ENCODE measurements at regions not wholly inside any gene's neighbourhood (a gene's known extent, or its start where the extent isn't known, plus 50 kb on each side); places are given as distances from the start of the nearest gene placed in this dataset.

DNA sequence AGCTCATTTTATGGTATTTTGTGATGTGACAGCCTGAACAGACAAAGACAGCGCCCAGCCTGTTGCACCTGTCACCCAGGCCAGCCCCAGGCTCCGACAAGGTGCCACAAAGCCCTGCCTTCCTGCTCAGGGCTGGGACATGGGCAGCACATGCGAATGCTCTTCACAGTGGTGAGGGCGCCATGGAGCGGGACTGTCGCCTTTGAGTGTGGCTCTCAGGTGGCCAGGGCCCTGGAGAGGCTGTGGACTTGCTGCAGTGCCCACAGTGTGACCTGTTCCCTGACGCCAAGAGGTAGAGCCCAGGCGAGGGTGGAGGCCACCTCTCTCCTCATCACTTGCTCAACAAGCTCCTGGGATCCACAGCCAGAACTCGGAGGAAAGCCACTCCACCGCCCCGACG, 346.3 kb downstream of the SHANK2 start:
- no peak for FAIRE-seq
- H3K4me1 ChIP-seq (ENCODE audit: insufficient read depth, low read length): no peaks in the 10 kb centered on the region
- no peak for DNase-seq (ENCODE audit: low read depth)
- H3K36me3 Mint-ChIP-seq (ENCODE audit: low read depth, unreplicated experiment): peaks cover 5% of the 10 kb centered on the region
- H3K27ac ChIP-seq (ENCODE audit: low read depth, low read length): no peak overlapping the region
- H3K36me3 ChIP-seq (ENCODE audit: insufficient read depth, low read length): no peaks in the 10 kb centered on the region
- peaks cover 3% of the 10 kb centered on the region for H3K9me3 ChIP-seq (ENCODE audit: insufficient read depth, low read depth, low read length)
- H3K9ac ChIP-seq (ENCODE audit: low read length): no peak overlapping the region
- H3K4me1 Mint-ChIP-seq (ENCODE audit: low read depth, unreplicated experiment): no peaks in the 10 kb centered on the region
- TF ChIP-seq, protein P1, sequence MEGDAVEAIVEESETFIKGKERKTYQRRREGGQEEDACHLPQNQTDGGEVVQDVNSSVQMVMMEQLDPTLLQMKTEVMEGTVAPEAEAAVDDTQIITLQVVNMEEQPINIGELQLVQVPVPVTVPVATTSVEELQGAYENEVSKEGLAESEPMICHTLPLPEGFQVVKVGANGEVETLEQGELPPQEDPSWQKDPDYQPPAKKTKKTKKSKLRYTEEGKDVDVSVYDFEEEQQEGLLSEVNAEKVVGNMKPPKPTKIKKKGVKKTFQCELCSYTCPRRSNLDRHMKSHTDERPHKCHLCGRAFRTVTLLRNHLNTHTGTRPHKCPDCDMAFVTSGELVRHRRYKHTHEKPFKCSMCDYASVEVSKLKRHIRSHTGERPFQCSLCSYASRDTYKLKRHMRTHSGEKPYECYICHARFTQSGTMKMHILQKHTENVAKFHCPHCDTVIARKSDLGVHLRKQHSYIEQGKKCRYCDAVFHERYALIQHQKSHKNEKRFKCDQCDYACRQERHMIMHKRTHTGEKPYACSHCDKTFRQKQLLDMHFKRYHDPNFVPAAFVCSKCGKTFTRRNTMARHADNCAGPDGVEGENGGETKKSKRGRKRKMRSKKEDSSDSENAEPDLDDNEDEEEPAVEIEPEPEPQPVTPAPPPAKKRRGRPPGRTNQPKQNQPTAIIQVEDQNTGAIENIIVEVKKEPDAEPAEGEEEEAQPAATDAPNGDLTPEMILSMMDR (IDR thresholded peaks at IDR 0.05; ENCODE audit: insufficient read depth, low read depth, low read length): no peak
- TF ChIP-seq EZH2 (IDR thresholded peaks at IDR 0.05; ENCODE audit: insufficient read depth, low read length): no peak
- H3K4me2 ChIP-seq (ENCODE audit: low read length): no peak overlapping the region
- no peak overlapping the region for H2AFZ ChIP-seq (ENCODE audit: low read depth, low read length)
- H3K27me3 ChIP-seq (ENCODE audit: insufficient read depth, low read length): no peaks in the 10 kb centered on the region
- no peaks in the 10 kb centered on the region for H4K20me1 ChIP-seq (ENCODE audit: insufficient read depth, low read length)
- no peaks in the 10 kb centered on the region for H3K79me2 ChIP-seq (ENCODE audit: insufficient read depth, low read length)
- H3K4me3 Mint-ChIP-seq (ENCODE audit: unreplicated experiment): no peak overlapping the region
- peaks cover 2% of the 10 kb centered on the region for H3K27me3 Mint-ChIP-seq (ENCODE audit: low read depth, unreplicated experiment)
- H3K9me3 Mint-ChIP-seq (ENCODE audit: unreplicated experiment): peaks cover 3% of the 10 kb centered on the region
- H3K4me3 ChIP-seq (ENCODE audit: insufficient read depth, low read depth, low read length): no peak overlapping the region
- H3K27ac Mint-ChIP-seq (ENCODE audit: unreplicated experiment): no peak overlapping the region

DNA sequence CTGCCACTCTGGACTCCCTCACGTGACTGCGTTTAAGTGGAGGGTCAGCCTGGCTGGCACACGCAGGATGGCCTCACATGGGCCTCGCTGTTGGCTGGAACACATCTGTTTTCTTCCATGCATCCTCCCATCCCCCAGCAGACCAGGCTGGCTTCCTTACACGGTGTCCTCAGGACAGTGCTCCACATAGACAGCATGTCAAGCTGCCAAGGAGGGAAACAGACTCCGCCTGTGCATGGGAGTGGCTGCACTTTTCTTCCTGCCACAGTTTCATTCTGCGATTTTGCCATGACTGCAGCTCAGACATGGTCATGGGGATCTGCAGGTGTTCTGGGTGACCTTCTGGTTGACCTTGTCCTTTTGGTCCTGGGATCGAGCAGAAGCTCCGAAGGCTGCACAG, 344.2 kb downstream of the SHANK2 start:
- no peak for FAIRE-seq
- peaks cover 3% of the 10 kb centered on the region for H3K9me3 Mint-ChIP-seq (ENCODE audit: unreplicated experiment)
- DNase-seq (ENCODE audit: low read depth): no peak
- no peaks in the 10 kb centered on the region for H3K4me1 ChIP-seq (ENCODE audit: insufficient read depth, low read length)
- H3K9ac ChIP-seq (ENCODE audit: low read length): no peak overlapping the region
- H3K36me3 Mint-ChIP-seq (ENCODE audit: low read depth, unreplicated experiment): peaks cover 5% of the 10 kb centered on the region
- H3K27ac ChIP-seq (ENCODE audit: low read depth, low read length): no peak overlapping the region
- no peaks in the 10 kb centered on the region for H4K20me1 ChIP-seq (ENCODE audit: insufficient read depth, low read length)
- H3K4me3 ChIP-seq (ENCODE audit: insufficient read depth, low read depth, low read length): no peak overlapping the region
- H3K4me3 Mint-ChIP-seq (ENCODE audit: unreplicated experiment): no peak overlapping the region
- peaks cover 2% of the 10 kb centered on the region for H3K27me3 Mint-ChIP-seq (ENCODE audit: low read depth, unreplicated experiment)
- no peaks in the 10 kb centered on the region for H3K27me3 ChIP-seq (ENCODE audit: insufficient read depth, low read length)
- no peak overlapping the region for H3K27ac Mint-ChIP-seq (ENCODE audit: unreplicated experiment)
- no peaks in the 10 kb centered on the region for H3K36me3 ChIP-seq (ENCODE audit: insufficient read depth, low read length)
- TF ChIP-seq, protein P1 (IDR thresholded peaks at IDR 0.05; ENCODE audit: insufficient read depth, low read depth, low read length): no peak
- no peak for TF ChIP-seq EZH2 (IDR thresholded peaks at IDR 0.05; ENCODE audit: insufficient read depth, low read length)
- H3K4me1 Mint-ChIP-seq (ENCODE audit: low read depth, unreplicated experiment): peaks cover 8% of the 10 kb centered on the region
- no peak overlapping the region for H3K4me2 ChIP-seq (ENCODE audit: low read length)
- no peaks in the 10 kb centered on the region for H3K79me2 ChIP-seq (ENCODE audit: insufficient read depth, low read length)
- H3K9me3 ChIP-seq (ENCODE audit: insufficient read depth, low read depth, low read length): peaks cover 3% of the 10 kb centered on the region
- no peak overlapping the region for H2AFZ ChIP-seq (ENCODE audit: low read depth, low read length)

DNA sequence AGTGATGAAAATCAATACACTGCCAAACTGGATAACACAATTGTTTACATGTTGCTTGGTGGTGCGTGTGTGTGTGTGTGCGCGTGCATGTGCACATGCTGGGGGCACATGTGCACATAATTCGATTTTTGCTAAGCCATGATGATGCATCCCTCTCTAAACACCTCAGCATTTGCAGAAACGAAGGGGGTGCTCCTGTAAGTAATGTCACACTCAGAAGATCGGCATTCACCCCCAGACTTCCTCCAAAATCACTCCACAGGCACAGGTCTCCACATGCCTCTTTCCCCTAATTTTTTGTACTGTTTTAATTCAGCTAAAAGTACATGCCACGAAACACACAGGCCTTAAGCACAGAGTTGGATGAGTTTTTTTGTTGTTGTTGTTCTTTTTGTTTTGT, 341.5 kb downstream of the SHANK2 start:
- Histone ChIP-seq H3K9me3 (ENCODE audit: insufficient read depth, low read depth, low read length) (peaks cover 3% of the 10 kb centered on the region), H3K4me3 (ENCODE audit: insufficient read depth, low read depth, low read length) (no peak overlapping the region), H3K27ac (ENCODE audit: low read depth, low read length) (no peak overlapping the region), H4K20me1 (ENCODE audit: insufficient read depth, low read length) (no peaks in the 10 kb centered on the region), H3K79me2 (ENCODE audit: insufficient read depth, low read length) (no peaks in the 10 kb centered on the region), H3K4me1 (ENCODE audit: insufficient read depth, low read length) (no peaks in the 10 kb centered on the region), H2AFZ (ENCODE audit: low read depth, low read length) (no peak overlapping the region), H3K27me3 (ENCODE audit: insufficient read depth, low read length) (no peaks in the 10 kb centered on the region), H3K9ac (ENCODE audit: low read length) (no peak overlapping the region), H3K4me2 (ENCODE audit: low read length) (no peak overlapping the region), H3K36me3 (ENCODE audit: insufficient read depth, low read length) (no peaks in the 10 kb centered on the region)
- DNase-seq (ENCODE audit: low read depth) (no peak), FAIRE-seq (no peak)
- no peak for TF ChIP-seq EZH2 (IDR thresholded peaks at IDR 0.05; ENCODE audit: insufficient read depth, low read length)
- TF ChIP-seq, protein P1 (IDR thresholded peaks at IDR 0.05; ENCODE audit: insufficient read depth, low read depth, low read length): no peak
- Mint-ChIP-seq H3K27me3 (ENCODE audit: low read depth, unreplicated experiment) (peaks cover 2% of the 10 kb centered on the region), H3K27ac (ENCODE audit: unreplicated experiment) (no peak overlapping the region), H3K4me3 (ENCODE audit: unreplicated experiment) (no peak overlapping the region), H3K36me3 (ENCODE audit: low read depth, unreplicated experiment) (peaks cover 3% of the 10 kb centered on the region), H3K4me1 (ENCODE audit: low read depth, unreplicated experiment) (peaks cover 8% of the 10 kb centered on the region), H3K9me3 (ENCODE audit: unreplicated experiment) (peaks cover 3% of the 10 kb centered on the region)
